ENCODE measurements at regions not wholly inside any gene's neighbourhood (a gene's known extent, or its start where the extent isn't known, plus 50 kb on each side); places are given as distances from the start of the nearest gene placed in this dataset.

DNA sequence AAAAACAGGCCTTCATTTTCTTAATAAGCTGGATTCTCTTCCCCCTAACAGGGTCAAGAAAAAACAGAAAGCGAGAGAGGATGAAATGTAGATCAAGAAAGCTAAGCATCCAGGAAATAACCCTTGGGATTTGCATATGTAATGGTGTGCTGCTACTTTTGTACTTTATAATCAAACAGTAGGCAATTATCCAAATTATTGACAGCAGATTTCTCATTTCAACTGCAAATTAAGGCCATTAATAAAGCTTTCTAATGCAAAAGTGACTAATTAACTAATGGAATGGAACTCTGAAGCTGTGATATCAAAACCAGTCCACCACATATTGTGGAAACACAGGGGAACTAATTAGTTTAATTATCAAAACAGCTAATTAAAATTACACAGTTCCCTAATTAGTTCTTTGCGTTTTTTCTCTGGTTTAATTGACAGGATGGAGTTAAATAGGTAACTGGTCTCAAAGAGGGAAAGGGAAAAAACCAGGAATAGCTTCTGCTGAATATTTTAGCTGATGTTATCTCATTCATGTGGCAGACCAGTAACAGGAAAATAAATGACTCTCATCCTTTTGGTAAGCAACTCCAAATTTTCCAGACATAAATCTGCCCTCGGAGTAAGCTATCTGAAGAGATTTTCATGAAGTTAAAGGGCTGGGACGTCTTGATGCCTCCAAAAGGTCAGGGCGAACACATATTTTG lies 182.7 kb upstream of the LMO3 start:
- TF ChIP-seq, protein P1, sequence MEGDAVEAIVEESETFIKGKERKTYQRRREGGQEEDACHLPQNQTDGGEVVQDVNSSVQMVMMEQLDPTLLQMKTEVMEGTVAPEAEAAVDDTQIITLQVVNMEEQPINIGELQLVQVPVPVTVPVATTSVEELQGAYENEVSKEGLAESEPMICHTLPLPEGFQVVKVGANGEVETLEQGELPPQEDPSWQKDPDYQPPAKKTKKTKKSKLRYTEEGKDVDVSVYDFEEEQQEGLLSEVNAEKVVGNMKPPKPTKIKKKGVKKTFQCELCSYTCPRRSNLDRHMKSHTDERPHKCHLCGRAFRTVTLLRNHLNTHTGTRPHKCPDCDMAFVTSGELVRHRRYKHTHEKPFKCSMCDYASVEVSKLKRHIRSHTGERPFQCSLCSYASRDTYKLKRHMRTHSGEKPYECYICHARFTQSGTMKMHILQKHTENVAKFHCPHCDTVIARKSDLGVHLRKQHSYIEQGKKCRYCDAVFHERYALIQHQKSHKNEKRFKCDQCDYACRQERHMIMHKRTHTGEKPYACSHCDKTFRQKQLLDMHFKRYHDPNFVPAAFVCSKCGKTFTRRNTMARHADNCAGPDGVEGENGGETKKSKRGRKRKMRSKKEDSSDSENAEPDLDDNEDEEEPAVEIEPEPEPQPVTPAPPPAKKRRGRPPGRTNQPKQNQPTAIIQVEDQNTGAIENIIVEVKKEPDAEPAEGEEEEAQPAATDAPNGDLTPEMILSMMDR (IDR thresholded peaks at IDR 0.05), result no peak
- TF ChIP-seq POLR2A (IDR thresholded peaks at IDR 0.05), result no peak

All from right lobe of liver (tissue), 4 donors.